ENCODE measurements at regions not wholly inside any gene's neighbourhood (a gene's known extent, or its start where the extent isn't known, plus 50 kb on each side); places are given as distances from the start of the nearest gene placed in this dataset.

DNA sequence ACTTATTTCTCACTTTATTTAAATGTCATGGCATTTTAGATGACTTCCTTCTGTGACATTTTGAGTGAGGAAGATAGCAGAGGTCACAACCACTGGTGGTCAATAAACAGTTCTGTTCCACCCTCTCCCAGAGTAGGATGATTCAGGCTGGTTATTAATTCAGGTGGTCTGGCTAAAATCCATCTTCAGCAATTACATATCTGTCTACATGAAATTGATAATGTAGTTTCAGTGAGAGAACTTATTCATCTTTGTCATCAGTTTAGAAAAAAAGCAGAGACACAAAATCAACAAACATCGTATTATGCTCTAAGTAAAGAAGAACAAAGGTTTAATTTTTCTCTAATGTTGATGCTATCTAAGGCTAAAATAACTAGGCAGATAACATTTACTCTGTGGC lies 525.5 kb downstream of the TENT5A start:
- DNase-seq, result no peak
- intact Hi-C loops (cut with DNase I), result no loop called here
- no peak for ATAC-seq (ENCODE audit: poor library complexity)

DNA sequence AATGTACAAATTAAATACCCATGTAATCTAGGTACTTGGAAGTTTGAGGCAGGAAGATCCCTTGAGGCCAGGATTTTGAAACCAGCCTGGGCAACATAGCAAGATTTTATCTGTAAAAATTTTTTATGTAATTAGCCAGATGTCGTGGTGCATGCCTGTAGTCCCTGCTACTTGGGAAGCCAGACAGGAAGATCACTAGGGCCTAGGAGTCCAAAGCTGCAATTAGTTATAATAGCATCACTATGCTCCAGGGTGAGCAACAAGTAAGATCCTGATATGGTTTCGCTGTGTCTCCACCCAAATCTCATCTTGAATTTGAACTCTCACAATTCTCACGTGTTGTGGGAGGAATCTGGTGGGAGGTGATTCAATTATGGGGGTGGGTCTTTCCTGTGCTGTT lies 535.8 kb downstream of the TENT5A start:
- intact Hi-C loops (cut with DNase I), result no loop called here
- ATAC-seq (ENCODE audit: poor library complexity) (no peak), DNase-seq (no peak)

DNA sequence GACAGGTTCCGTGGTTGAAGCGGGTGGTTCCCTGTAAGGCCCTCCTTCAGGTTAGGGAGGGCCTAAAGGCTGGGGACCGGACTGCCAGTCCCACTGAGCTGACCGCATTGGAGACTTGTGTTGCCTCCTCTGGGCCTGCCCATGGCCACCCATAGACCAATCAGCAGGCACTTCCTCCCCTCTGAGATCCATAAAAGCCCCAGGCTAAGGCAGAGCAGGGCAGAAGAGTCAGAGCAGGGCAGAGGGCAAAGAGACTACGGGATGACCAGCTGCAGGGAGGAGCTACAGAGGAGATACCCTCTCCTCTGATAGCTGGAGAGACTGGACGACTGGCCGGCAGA lies 537.4 kb downstream of the TENT5A start:
- intact Hi-C loops (cut with DNase I), result no loop called here
- no peak for ATAC-seq (ENCODE audit: poor library complexity)
- no peak for DNase-seq

DNA sequence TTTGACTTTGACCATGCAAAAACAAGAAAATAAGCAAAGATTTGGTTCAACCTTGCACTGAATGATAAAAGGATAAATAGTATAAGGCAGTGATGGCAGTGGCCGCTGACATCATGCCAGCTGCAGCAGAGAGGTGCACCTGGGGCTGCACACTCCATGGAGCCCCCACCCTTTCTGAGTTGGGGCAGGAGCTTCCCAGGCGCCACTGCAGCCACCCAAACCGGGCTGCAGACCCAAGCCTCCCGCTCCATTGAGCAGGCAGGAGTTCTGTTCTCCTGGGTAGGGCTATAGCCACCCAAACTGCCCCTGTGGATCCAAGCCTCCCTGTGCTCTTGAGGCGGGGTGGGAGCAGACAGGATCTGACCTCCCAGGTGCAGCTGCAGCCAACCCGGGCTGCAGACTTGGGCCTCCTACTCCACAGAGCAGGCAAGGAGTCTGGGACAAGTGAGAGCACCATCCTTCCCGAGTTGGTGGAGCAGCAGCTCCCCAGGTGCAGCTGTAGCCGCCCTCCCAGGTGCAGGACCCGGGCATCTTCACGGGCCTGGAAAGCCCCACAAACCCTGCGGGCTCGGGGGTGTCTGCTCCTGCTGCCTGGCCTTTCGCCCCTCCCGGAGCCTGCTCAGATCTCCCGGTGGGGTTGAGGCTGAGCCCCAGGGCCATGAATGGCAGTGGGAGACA lies 537.9 kb downstream of the TENT5A start:
- DNase-seq, result peak; percentile 27
- intact Hi-C loops (cut with DNase I), result no loop called here
- ATAC-seq (ENCODE audit: poor library complexity), result no peak

DNA sequence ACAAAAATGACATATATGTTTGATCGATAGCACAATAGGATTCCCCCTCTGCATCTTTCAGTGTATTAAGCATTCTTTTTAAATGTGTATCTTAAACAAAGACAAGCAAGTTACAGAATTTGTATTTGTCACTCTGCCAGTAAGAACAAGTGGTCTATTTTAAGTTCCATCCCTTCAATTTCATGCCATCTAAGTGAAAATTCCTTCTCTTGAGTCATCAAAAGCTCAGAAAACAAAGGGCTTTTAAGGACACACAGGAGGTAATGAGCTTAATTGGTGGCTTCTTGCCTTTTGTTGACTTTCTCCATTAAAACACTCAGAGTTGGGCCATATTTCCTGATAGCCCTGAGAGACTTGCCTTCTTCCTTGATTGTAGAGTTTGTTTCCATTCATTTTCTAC lies 547.8 kb downstream of the TENT5A start:
- ATAC-seq (ENCODE audit: poor library complexity) (no peak), DNase-seq (no peak)
- intact Hi-C loops (cut with DNase I), result no loop called here

DNA sequence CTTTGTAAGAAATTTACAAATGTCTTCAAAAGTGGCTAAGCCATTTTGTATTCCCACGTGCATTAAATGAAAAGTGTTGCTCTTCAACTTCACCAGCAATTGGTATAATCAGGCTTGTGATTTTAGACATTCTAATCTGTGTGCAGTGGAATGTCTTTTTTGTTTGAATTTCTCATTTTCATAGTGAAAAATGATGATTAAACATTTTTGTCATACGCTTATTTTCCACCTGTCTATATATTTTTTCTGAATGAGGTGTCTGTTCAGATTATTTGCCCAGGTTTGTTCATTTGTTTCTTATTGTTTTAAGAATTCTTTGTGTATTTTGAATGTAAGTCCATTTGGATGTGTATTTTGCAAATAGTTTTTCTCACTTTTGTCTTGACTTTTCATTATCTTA lies 558.1 kb downstream of the TENT5A start:
- ATAC-seq (ENCODE audit: poor library complexity), result no peak
- no peak for DNase-seq
- intact Hi-C loops (cut with DNase I), result no loop called here

DNA sequence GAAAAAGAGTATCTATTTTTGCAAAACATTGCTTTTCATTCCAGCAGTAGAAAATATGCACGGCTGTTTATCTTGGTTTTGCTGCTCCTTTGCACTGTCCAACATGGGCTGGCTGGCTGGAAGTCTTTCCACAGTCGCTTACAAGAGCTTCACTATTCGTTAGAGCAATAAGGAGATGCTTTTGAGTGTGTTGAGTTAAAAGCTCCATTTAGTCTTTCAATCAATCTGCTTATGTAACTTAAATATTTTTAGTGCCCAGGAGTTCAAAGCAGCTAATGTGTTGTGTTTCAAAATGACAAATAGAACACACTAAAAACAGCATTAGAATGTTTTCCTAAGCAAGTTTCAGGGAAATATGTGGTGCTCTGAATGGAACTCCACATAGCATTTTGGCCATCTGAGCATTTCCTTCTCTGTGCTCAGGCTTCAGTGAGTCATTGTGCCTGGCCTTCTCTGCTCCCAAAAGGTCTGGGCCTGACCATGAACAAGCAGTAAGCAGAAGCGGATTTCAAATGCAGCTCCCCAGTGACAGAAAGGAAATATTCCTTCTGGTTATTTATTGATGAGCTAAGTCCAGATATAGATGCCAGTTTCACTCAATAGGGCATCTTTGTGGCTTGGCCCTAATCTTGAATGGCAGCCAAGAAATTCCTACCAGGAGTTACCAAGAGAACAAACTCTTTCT lies 580.3 kb downstream of the TENT5A start:
- DNase-seq (peak; percentile 42), ATAC-seq (ENCODE audit: poor library complexity) (peak; percentile 88)
- intact Hi-C loops (cut with DNase I), result no loop called here

DNA sequence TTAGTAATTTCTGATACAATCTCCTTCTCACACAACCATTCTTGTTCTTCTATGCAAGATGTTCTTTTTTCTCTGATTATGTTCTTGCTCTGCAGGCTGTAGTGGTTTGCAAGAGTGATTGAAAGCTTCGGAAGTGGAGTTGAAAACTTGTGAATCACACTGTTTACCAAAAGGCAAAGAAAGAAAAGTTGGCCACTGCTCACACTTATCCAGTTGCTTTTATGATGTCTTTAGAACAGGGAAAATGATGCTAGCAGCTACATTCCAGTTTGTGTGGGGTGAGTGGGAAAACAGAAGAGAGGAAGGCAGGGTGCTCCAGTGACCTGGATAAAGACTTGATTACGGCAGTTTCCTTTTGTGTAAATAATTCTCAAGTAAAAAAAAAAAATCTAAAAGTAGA lies 583.3 kb downstream of the TENT5A start:
- no peak for DNase-seq
- intact Hi-C loops (cut with DNase I), result no loop called here
- no peak for ATAC-seq (ENCODE audit: poor library complexity)

DNA sequence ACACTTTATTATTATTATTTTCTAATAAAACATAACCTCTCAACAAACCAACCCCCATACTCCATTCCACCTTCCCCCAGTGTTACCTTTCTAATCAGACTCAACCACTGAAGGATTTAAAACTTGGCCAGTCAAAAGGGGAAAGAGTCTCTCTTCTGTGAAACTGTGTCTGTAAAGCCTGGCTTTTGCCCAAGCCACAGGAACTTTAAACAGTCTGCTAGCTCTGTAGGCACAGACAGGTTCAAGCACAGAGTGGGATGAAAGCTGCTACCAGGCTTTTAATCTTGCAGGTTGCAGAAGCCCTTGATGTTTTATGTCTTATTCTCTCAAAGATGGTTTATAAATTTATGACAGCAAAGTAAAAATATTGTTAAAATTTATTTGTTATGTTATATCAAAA lies 585.7 kb downstream of the TENT5A start:
- DNase-seq, result no peak
- ATAC-seq (ENCODE audit: poor library complexity), result no peak
- intact Hi-C loops (cut with DNase I), result no loop called here

DNA sequence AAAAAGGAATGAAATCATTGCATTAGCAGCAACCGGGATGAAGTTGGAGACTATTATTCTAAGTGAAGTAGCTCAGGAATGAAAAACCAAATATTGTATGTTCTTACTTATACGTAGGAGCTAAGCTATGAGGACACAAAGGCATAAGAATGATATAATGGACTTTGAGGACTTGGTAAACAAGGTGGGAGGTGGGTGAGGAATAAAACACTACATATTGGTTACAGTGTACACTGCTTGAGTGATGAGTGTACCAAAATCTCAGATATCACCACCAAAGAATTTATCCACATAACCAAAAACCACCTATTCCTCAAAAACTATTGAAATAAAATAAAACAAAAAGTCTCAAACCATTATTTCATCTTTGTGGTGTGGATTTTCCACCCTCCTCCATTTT lies 593.5 kb downstream of the TENT5A start:
- intact Hi-C loops (cut with DNase I), result no loop called here

DNA sequence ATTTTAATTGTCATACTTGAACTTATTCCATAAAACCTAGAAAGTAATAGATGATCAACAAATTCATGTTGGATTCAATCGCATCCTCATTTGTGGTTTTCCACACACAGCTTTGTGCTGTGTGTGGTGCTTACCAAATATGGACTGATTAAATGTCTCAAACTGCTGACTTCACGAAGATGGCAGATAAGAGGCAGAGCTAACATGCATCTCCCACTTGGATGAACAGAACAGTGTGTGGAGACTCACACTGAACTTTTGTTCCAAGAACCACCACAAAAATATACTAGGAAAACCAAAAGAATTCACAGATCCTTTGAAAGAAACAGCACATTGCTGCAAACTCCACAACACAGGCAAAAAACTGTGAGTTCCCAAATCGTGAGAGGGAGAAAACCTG lies 603.7 kb downstream of the TENT5A start:
- intact Hi-C loops (cut with DNase I), result no loop called here
- DNase-seq (no peak), ATAC-seq (ENCODE audit: poor library complexity) (no peak)

More for the DNA sequence above, 593.5 kb downstream of the TENT5A start:
- DNase-seq (no peak), ATAC-seq (ENCODE audit: poor library complexity) (no peak)

DNA sequence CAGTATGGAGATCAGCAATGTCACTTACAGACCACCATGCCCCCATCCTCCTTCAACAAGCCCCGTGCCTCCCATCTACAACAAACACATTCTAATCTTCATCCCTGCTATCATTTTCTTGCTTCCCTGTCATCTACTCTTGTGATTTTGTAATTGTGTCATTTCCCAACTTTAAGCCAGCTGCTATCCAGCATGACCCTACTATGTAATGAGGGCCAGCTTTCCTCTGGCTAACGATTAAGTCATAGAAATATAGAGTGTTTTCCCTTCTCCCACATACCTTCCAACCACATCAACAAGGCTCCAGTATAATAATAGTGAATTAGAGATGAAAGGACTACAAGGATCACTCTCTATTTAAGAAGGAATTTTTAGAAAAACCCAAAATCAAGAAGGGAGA lies 607.0 kb downstream of the TENT5A start:
- ATAC-seq (ENCODE audit: poor library complexity), result no peak
- no peak for DNase-seq
- intact Hi-C loops (cut with DNase I), result no loop called here

DNA sequence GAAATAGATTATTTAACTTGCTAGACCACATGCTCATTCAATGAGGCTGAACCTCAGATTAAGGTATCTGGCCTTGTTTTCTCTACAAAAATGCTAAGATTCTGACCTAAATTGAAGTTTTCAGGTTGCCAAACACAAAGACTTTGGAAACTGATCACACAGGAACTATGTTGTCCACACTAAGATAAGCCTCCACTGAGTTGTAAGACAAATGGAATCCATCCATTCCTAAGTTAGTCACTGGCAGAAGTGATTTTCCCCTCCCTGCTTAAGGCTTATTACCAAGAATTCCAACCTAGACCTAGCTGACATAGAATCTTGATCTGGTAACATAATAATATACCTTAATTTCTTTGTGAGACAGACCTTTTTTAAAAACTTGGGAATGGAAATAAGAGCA lies 608.1 kb downstream of the TENT5A start:
- intact Hi-C loops (cut with DNase I), result no loop called here
- no peak for ATAC-seq (ENCODE audit: poor library complexity)
- DNase-seq, result no peak

DNA sequence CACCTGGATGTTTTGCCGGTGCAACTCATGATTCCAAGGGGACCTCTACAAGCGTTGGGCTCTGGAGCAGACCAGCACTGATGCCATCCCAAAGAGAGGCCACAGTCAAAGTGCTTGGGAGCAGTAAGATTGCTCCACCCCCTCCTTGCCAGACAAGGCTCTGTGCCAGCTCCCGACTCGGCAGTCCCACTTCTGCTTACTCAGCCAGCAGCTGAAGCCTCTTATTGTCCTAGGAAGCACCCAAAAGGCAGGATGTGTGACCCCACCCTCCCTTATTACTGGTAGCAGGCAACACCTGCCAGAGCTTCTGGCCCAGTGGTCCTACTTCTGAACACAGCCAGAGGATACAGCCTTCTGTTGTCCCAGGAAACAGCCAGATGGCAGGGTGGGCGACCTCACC lies 614.2 kb downstream of the TENT5A start:
- intact Hi-C loops (cut with DNase I), result no loop called here
- DNase-seq, result peak; percentile 29
- no peak for ATAC-seq (ENCODE audit: poor library complexity)

DNA sequence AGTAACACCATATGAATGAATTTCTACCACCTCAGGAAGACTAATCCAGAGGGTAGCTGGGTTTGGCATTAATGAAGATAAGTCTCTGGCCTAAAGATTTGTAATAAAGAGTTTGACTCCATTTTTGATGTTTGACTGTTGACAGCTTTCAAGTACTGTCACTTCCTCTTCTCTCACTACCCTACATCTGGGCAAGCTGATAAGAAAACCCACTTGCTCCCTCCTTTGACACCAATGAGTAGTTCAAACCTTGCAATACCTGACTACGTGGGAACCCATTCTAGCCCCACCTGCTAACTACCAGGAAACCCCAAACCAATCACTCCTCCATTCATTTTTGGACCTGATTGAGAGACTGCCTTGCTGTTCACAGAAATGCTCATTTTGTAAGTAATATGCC lies 621.5 kb downstream of the TENT5A start:
- ATAC-seq (ENCODE audit: poor library complexity), result no peak
- DNase-seq, result no peak
- intact Hi-C loops (cut with DNase I), result no loop called here

DNA sequence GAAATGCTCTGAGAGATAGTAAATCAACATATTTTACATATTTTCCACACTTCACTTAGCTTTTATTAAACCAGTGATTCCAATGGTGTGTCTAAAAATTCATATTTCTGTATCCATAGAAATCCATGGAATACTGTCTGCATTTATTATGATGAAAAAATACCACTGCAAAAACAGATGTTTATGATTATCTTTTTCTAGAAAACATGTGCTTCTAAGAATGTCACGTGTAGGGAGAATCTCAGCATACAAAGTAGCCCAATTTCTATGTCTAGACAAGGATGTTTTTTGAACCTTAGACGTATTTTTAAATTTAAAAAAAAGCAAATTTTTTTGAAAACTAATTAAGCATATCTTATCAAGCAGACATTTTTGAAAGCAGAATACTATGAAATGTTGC lies 622.4 kb downstream of the TENT5A start:
- no peak for ATAC-seq (ENCODE audit: poor library complexity)
- intact Hi-C loops (cut with DNase I), result no loop called here

DNA sequence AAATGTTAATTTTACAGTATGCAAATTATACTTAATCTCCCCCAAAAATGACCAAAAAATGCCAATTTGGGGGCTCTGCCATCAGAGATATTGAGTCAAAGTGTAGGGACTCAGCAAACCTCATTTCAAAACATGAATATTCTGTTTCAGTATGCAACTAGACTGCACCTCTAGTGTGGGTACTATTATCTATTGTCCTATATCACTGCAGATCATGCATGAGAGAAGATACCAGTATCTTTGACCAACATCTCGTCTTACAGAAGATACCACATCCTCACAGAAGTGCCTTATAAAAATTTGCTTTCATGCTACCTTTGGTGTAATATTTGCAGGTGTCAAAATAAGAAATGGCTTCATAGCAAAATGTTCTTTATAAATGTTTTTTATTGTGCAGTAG lies 623.8 kb downstream of the TENT5A start:
- ATAC-seq (ENCODE audit: poor library complexity) (no peak), DNase-seq (no peak)
- intact Hi-C loops (cut with DNase I), result no loop called here

More for the DNA sequence above, 622.4 kb downstream of the TENT5A start:
- DNase-seq, result no peak

DNA sequence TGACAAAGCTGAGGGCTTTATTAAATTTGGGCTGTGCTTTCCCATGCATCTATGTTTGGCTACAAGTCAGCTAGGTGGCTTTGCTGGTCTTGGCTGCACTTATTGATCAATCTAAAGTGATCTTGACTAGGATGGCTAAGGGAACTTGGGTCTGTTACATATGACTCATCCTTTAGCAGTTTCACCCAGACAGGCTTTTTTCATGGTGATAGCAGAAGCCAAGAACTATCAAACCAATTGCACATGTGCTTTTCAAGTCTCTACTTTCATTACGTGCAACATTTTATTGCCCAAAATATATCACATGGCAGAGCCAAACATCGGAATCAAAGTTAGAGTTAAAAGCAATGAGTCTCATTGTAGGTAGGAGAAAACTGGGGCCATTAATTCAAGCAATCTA lies 626.3 kb downstream of the TENT5A start:
- DNase-seq, result no peak
- intact Hi-C loops (cut with DNase I), result no loop called here
- ATAC-seq (ENCODE audit: poor library complexity), result no peak

DNA sequence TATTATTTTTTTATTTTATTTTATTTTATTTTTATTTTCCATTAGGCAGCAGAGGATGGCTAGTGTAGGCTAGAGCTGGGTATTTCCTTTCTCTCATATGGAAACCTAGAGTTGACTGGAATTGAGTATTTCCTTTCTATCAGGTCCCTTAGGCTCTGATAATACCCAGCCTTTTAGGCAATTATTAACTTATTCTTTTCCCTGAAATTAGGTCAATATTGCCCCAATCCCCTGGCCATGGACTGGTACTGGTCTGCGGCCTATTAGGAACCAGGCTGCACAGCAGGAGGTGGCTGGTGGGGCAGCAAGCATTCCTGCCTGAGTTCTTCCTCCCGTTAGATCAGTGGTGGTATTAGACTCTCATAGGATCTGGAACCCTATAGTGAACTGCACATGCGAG lies 632.2 kb downstream of the TENT5A start:
- no peak for ATAC-seq (ENCODE audit: poor library complexity)
- DNase-seq, result no peak
- intact Hi-C loops (cut with DNase I), result no loop called here

DNA sequence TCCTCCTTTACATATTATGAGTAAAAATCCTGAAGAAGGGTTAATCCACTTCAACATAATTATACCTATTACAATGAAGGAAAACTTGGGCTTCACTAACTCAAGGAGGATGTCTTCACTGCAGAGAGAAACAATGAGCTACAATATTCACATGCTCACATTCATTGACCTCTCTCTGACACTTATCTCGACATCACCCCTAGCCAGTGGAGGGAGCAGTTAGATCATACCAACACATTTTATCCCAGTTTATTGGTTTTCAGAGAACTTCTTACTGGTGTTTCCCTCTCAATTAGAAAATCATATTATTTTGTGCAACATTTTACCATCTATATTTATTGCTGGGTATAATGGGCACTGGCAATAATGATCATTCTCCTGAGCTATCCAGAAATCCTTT lies 646.5 kb downstream of the TENT5A start:
- intact Hi-C loops (cut with DNase I), result no loop called here
- DNase-seq (no peak), ATAC-seq (ENCODE audit: poor library complexity) (no peak)
